ENCODE measurements at regions not wholly inside any gene's neighbourhood (a gene's known extent, or its start where the extent isn't known, plus 50 kb on each side); places are given as distances from the start of the nearest gene placed in this dataset.

- no peak overlapping the region for H3K9ac ChIP-seq (replicated peaks; ENCODE audit: extremely low read depth, insufficient read depth, low read length)
- no peak overlapping the region for H2AFZ ChIP-seq (ENCODE audit: low read depth, low read length)
- H3K4me3 ChIP-seq (replicated peaks in 1 of 3; ENCODE audit: insufficient read depth in 1 of 3, low read depth in 1 of 3, low read length in 3 of 3), result no peak overlapping the region
- H3K9me1 ChIP-seq (replicated peaks; ENCODE audit: control insufficient read depth, extremely low read depth, insufficient read depth, low read length), result no peaks in the 10 kb centered on the region
- TF ChIP-seq FOS (IDR thresholded peaks at IDR 0.05; ENCODE audit: borderline replicate concordance, insufficient read depth, low read length), result no peak
- TF ChIP-seq POLR2A (IDR thresholded peaks at IDR 0.05; ENCODE audit: low read depth, low read length), result no peak
- TF ChIP-seq EZH2 (IDR thresholded peaks at IDR 0.05; ENCODE audit: borderline replicate concordance, low read depth, low read length, severe bottlenecking), result no peak
- no peak for TF ChIP-seq MYC (IDR thresholded peaks at IDR 0.05; ENCODE audit: low read depth, low read length)
- TF ChIP-seq CTCF (IDR thresholded peaks at IDR 0.05; ENCODE audit: extremely low read depth in 1 of 2, insufficient read depth in 1 of 2, low read depth in 1 of 2, low read length in 2 of 2), result no peak
- TF ChIP-seq GATA2 (IDR thresholded peaks at IDR 0.05; ENCODE audit: insufficient read depth, insufficient read length, low read depth, low read length), result no peak
- TF ChIP-seq POLR2AphosphoS5 (IDR thresholded peaks at IDR 0.05; ENCODE audit: insufficient read depth, low read depth, low read length), result no peak
- TF ChIP-seq MAX (IDR thresholded peaks at IDR 0.05; ENCODE audit: insufficient read depth, insufficient read length), result no peak
- TF ChIP-seq JUN (IDR thresholded peaks at IDR 0.05; ENCODE audit: borderline replicate concordance, insufficient read depth, insufficient read length, low read depth), result no peak
- H4K20me1 ChIP-seq (replicated peaks; ENCODE audit: control insufficient read depth, extremely low read depth, insufficient read depth, low read length), result no peaks in the 10 kb centered on the region
- ChIA-PET CTCF (no interaction called here), POLR2A (no interaction called here)
- no peaks in the 10 kb centered on the region for H3K79me2 ChIP-seq (ENCODE audit: control insufficient read depth, insufficient read depth, low read length)
- intact Hi-C loops (cut with micrococcal nuclease), result no loop called here
- DNase-seq (ENCODE audit: low read depth, low spot score) (no peak), FAIRE-seq (no peak)
- H3K27ac ChIP-seq (ENCODE audit: insufficient read depth, low read depth, low read length), result no peak overlapping the region
- H3K4me2 ChIP-seq (ENCODE audit: insufficient read depth, low read length), result no peak overlapping the region
- no peaks in the 10 kb centered on the region for H3K4me1 ChIP-seq (ENCODE audit: control insufficient read depth, extremely low read depth, insufficient read depth, low read length)
- no peaks in the 10 kb centered on the region for H3K9me3 ChIP-seq (replicated peaks; ENCODE audit: control insufficient read depth, insufficient read depth, low read length)
- dilution Hi-C loops (cut with MboI; ENCODE audit: extremely low pct_ligation_motif_present, low sequenced_read_pairs), result no loop called here
- peaks cover 0 to 1% of the 10 kb centered on the region in 2 experiments for H3K27me3 ChIP-seq (ENCODE audit: control insufficient read depth in 2 of 2, insufficient read depth in 2 of 2, low read length in 2 of 2)
- BruUV-seq (replicated peaks), result no TSS peak
- H3K36me3 ChIP-seq (ENCODE audit: control insufficient read depth in 2 of 2, extremely low read depth in 1 of 2, insufficient read depth in 2 of 2, low read length in 2 of 2), result no peaks in the 10 kb centered on the region
Measured at GRCh38 chr17:79202480-79202879, 127.9 kb downstream of the ENGASE start.
